Stimulated activated memory B cell treated with anti-CD40 and anti-IgM and Interleukin-4, amounts not matched to agents 10 μg/mL and 1 μg/mL and 100 μg/mL, for 72 hours (primary cell): ENCODE measurements at regions not wholly inside any gene's neighbourhood (a gene's known extent, or its start where the extent isn't known, plus 50 kb on each side); places are given as distances from the start of the nearest gene placed in this dataset.

ENCODE experiments used
- ATAC-seq: fragments of 150-1000 bp; cut with Tn5 transposase; 2 replicates; pipeline ENCODE4 v1.10.0; 2021
- H3K27ac Mint-ChIP-seq: one replicate; pipeline ENCODE4 v1.8.0; 2022; ENCODE audit warnings: mild to moderate bottlenecking, mixed read lengths
- H3K27me3 Mint-ChIP-seq: one replicate; pipeline ENCODE4 v1.8.0; 2022; ENCODE audit warnings: mixed read lengths
- H3K36me3 Mint-ChIP-seq: one replicate; pipeline ENCODE4 v1.8.0; 2022; ENCODE audit warnings: mixed read lengths
- H3K4me1 Mint-ChIP-seq: one replicate; pipeline ENCODE4 v1.8.0; 2022; ENCODE audit warnings: mixed read lengths
- H3K4me3 Mint-ChIP-seq: one replicate; pipeline ENCODE4 v1.8.0; 2022; ENCODE audit warnings: mild to moderate bottlenecking, moderate library complexity, mixed read lengths
- H3K9me3 Mint-ChIP-seq: one replicate; pipeline ENCODE4 v1.8.0; 2022; ENCODE audit warnings: mixed read lengths

- Mint-ChIP-seq H3K4me3 (no peak overlapping the region), H3K27ac (no peak overlapping the region), H3K36me3 (no peaks in the 10 kb centered on the region), H3K4me1 (no peaks in the 10 kb centered on the region), H3K9me3 (peaks cover 14% of the 10 kb centered on the region), H3K27me3 (no peaks in the 10 kb centered on the region)
- ATAC-seq, result no peak
These were observed 2269.2 kb upstream of the PCDH20 start for GRCh38 chr13:63684822-63685221.

DNA sequence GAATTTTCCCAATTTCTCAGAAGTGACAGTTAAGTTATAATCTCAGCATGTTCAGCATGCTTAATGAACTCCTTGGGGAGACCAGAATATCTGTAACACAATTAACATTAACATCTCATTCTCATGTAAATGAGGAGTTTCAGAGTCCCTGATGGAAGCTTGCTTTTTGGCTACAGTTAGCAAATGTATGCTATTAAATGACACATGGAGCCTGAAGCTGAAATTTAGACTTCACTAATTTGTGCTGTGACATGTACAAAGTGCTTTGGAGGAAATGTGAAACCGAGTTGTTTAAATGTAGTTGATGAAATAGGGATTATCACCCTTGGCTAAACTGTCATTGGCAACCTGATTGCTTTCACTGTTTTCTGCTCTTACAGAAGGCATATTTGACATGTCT, 2265.1 kb upstream of the PCDH20 start:
- Mint-ChIP-seq H3K4me3 (no peak overlapping the region), H3K4me1 (no peaks in the 10 kb centered on the region), H3K27me3 (no peaks in the 10 kb centered on the region), H3K27ac (no peak overlapping the region), H3K36me3 (no peaks in the 10 kb centered on the region), H3K9me3 (peaks cover 8% of the 10 kb centered on the region)
- no peak for ATAC-seq

DNA sequence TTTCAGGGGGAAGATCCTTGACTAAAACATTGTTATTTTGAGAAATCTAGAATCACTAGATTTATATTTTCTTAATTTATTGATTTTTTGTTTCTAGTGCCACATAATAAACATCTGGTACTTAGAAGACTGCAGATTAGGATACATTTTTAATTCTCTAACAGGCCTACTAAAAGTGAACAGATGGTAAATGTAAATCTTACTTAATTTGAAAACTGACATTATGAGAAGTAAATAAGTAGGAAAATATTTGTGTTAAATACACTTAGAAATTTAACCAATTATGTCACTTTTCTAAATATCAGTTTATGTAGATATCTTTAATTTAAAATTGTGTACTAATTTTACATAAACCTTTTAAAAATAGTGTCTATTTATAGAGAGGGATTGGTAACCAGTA, 2255.6 kb upstream of the PCDH20 start:
- H3K9me3 Mint-ChIP-seq, result no peaks in the 10 kb centered on the region
- no peak for ATAC-seq
- H3K27me3 Mint-ChIP-seq, result no peaks in the 10 kb centered on the region
- H3K27ac Mint-ChIP-seq, result no peak overlapping the region
- H3K36me3 Mint-ChIP-seq, result no peaks in the 10 kb centered on the region
- H3K4me3 Mint-ChIP-seq, result no peak overlapping the region
- no peaks in the 10 kb centered on the region for H3K4me1 Mint-ChIP-seq

GRCh38 chr13:63651394-63651793, 2235.7 kb upstream of the PCDH20 start:
- Mint-ChIP-seq H3K4me1 (no peaks in the 10 kb centered on the region), H3K36me3 (no peaks in the 10 kb centered on the region), H3K27me3 (no peaks in the 10 kb centered on the region), H3K4me3 (no peak overlapping the region), H3K9me3 (peaks cover 7% of the 10 kb centered on the region), H3K27ac (no peak overlapping the region)
- ATAC-seq, result no peak

DNA sequence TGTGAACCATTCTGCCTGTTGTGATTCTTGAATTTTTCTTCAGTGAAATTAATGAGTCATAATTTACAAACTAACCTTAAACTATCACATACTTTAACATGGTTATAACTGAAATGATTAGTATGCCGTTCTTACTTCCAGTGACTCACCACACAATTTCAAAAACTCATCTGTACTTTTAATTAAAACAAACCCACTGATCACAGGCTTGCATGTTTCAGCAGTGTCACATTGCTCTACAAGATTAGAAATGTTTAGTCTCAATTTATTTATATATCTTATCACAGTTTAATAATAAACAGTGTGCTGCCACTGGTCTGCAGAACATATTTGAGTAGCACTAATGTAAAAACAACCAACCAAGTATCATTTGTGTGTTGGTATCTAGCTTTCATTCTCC, 2227.9 kb upstream of the PCDH20 start:
- Mint-ChIP-seq H3K4me3 (no peak overlapping the region), H3K4me1 (no peaks in the 10 kb centered on the region), H3K27ac (no peak overlapping the region), H3K36me3 (no peaks in the 10 kb centered on the region), H3K9me3 (peaks cover 3% of the 10 kb centered on the region), H3K27me3 (no peaks in the 10 kb centered on the region)
- no peak for ATAC-seq

- no peaks in the 10 kb centered on the region for H3K36me3 Mint-ChIP-seq
- peak overlapping the region; percentile 69 for H3K4me3 Mint-ChIP-seq
- ATAC-seq, result no peak
- no peaks in the 10 kb centered on the region for H3K9me3 Mint-ChIP-seq
- no peak overlapping the region for H3K27ac Mint-ChIP-seq
- H3K27me3 Mint-ChIP-seq, result no peaks in the 10 kb centered on the region
- no peaks in the 10 kb centered on the region for H3K4me1 Mint-ChIP-seq
These were observed 2220.8 kb upstream of the PCDH20 start for GRCh38 chr13:63636316-63636993.

GRCh38 chr13:63632321-63632720, 2216.7 kb upstream of the PCDH20 start:
- no peaks in the 10 kb centered on the region for H3K36me3 Mint-ChIP-seq
- no peaks in the 10 kb centered on the region for H3K4me1 Mint-ChIP-seq
- H3K27me3 Mint-ChIP-seq, result no peaks in the 10 kb centered on the region
- no peak overlapping the region for H3K4me3 Mint-ChIP-seq
- no peak overlapping the region for H3K27ac Mint-ChIP-seq
- H3K9me3 Mint-ChIP-seq, result no peaks in the 10 kb centered on the region
- ATAC-seq, result no peak

GRCh38 chr13:63631006-63631405, 2215.4 kb upstream of the PCDH20 start:
- Mint-ChIP-seq H3K27ac (no peak overlapping the region), H3K4me3 (no peak overlapping the region)

GRCh38 chr13:63629591-63629990, 2213.9 kb upstream of the PCDH20 start:
- no peaks in the 10 kb centered on the region for H3K27me3 Mint-ChIP-seq
- H3K9me3 Mint-ChIP-seq, result no peaks in the 10 kb centered on the region
- H3K27ac Mint-ChIP-seq, result no peak overlapping the region
- H3K36me3 Mint-ChIP-seq, result no peaks in the 10 kb centered on the region
- H3K4me3 Mint-ChIP-seq, result no peak overlapping the region
- H3K4me1 Mint-ChIP-seq, result no peaks in the 10 kb centered on the region
- no peak for ATAC-seq

More at GRCh38 chr13:63631006-63631405, 2215.4 kb upstream of the PCDH20 start:
- H3K36me3 Mint-ChIP-seq, result no peaks in the 10 kb centered on the region
- no peaks in the 10 kb centered on the region for H3K9me3 Mint-ChIP-seq
- no peaks in the 10 kb centered on the region for H3K27me3 Mint-ChIP-seq
- no peak for ATAC-seq
- no peaks in the 10 kb centered on the region for H3K4me1 Mint-ChIP-seq

GRCh38 chr13:63628310-63628709, 2212.7 kb upstream of the PCDH20 start:
- Mint-ChIP-seq H3K27ac (no peak overlapping the region), H3K4me1 (no peaks in the 10 kb centered on the region), H3K9me3 (peaks cover under 1% of the 10 kb centered on the region), H3K36me3 (no peaks in the 10 kb centered on the region), H3K27me3 (no peaks in the 10 kb centered on the region), H3K4me3 (no peak overlapping the region)
- ATAC-seq, result no peak

DNA sequence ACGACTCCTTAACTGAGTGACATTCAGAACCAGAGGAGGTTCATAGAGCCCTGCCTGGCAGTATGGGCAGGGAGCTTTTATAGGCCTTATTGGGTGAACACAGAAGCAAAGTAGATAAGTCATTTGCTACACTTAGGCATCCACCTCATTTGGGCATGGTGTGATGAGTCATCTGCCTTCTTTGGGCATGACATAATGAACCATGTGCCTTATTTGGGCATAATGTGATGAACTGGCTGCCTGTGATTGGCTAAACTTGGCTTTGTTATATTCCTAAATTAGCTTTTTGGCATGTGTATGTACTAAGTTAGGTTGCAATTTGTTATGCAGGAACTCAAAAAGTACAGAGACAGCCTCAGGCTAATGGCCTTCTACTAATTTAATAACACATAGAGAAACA, 2210.2 kb upstream of the PCDH20 start:
- no peak overlapping the region for H3K27ac Mint-ChIP-seq
- no peaks in the 10 kb centered on the region for H3K27me3 Mint-ChIP-seq
- H3K36me3 Mint-ChIP-seq, result no peaks in the 10 kb centered on the region
- no peak for ATAC-seq
- no peaks in the 10 kb centered on the region for H3K4me1 Mint-ChIP-seq
- peaks cover 6% of the 10 kb centered on the region for H3K9me3 Mint-ChIP-seq
- no peak overlapping the region for H3K4me3 Mint-ChIP-seq

DNA sequence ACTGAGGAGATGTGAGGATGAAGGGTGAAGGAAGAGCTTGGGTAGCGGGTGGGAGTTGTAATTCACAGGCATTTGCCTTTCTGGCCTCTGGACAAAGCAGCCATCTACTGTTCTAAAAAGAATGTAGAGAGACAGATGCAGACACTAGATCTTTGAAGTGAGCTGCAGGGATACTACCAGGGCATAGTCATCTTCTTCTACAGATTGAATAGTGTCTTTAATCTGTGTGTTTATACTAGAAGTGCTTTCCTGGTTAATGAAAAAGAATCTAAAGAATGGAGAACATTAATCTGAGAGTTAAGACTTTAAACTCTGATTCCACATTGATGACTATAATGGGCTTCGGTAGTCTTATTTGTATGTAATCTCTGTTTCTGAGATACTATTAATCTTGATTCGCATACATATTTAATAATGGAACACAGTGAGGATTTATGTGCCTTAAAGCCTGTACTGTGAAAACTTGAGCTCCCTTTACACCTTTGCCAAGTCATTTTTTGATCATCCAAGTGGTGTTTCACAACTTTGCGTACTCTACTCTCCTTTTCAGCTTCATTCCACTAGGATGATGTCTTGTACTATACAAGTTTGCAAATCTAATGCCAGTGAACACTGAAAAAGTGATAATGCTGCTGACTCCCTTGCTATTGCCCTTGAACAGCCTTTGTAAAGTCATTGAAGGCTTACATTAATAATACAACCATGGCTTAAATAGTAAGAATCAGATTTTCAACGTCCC, 2199.4 kb upstream of the PCDH20 start:
- no peak overlapping the region for H3K27ac Mint-ChIP-seq
- H3K27me3 Mint-ChIP-seq, result no peaks in the 10 kb centered on the region
- no peaks in the 10 kb centered on the region for H3K4me1 Mint-ChIP-seq
- no peak for ATAC-seq
- peaks cover 11% of the 10 kb centered on the region for H3K9me3 Mint-ChIP-seq
- no peaks in the 10 kb centered on the region for H3K36me3 Mint-ChIP-seq
- H3K4me3 Mint-ChIP-seq, result no peak overlapping the region

- no peaks in the 10 kb centered on the region for H3K36me3 Mint-ChIP-seq
- H3K27me3 Mint-ChIP-seq, result no peaks in the 10 kb centered on the region
- peaks cover 10% of the 10 kb centered on the region for H3K9me3 Mint-ChIP-seq
These were observed 2191.5 kb upstream of the PCDH20 start for GRCh38 chr13:63607153-63607552.

DNA sequence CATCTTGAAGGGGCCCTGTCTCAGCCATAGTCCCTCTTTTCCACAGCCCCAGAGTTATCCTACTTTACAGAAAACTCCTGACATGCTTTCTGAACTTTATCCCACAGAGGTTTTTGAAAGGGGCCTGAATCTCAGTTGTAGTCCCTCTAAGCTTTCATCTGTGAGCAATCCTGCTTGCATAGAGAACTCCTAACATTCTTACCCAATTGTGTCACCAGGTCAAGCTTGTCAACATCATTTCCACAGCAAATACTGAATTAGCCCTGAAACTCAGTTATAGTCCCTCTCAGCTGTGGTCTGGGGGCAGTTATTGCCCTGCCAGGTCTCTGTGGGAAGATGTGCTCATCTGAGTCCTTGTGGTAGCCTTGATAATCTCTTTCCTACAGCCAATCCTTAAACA, 2190.3 kb upstream of the PCDH20 start:
- H3K27me3 Mint-ChIP-seq, result no peaks in the 10 kb centered on the region
- H3K9me3 Mint-ChIP-seq, result peaks cover 6% of the 10 kb centered on the region
- H3K4me1 Mint-ChIP-seq, result no peaks in the 10 kb centered on the region
- no peak overlapping the region for H3K27ac Mint-ChIP-seq
- ATAC-seq, result no peak
- H3K36me3 Mint-ChIP-seq, result no peaks in the 10 kb centered on the region
- no peak overlapping the region for H3K4me3 Mint-ChIP-seq

More at GRCh38 chr13:63607153-63607552, 2191.5 kb upstream of the PCDH20 start:
- no peak overlapping the region for H3K27ac Mint-ChIP-seq
- H3K4me1 Mint-ChIP-seq, result no peaks in the 10 kb centered on the region
- no peak overlapping the region for H3K4me3 Mint-ChIP-seq
- no peak for ATAC-seq

GRCh38 chr13:63605403-63605802, 2189.8 kb upstream of the PCDH20 start:
- Mint-ChIP-seq H3K36me3 (no peaks in the 10 kb centered on the region), H3K27me3 (no peaks in the 10 kb centered on the region), H3K4me1 (no peaks in the 10 kb centered on the region), H3K9me3 (peaks cover 6% of the 10 kb centered on the region), H3K27ac (no peak overlapping the region), H3K4me3 (no peak overlapping the region)
- no peak for ATAC-seq

DNA sequence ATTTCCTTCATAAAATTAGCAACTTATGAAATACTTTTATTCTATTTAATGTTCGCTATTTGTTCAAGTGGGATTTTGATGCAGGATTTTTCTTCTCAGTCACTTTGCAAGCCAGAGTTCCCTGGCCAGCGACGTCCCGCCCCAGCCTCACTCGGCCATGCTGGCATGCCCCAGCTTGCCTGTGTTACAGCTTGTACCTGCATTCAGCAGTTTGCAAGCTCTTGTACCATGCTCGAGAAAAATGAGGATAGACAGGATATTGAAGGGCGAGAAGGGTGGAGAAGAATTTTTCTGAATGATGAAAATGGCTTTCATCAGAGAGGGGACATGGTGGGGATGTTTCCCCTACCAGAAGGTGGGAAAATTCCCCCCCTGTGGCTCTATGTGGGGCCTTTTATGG, 2180.2 kb upstream of the PCDH20 start:
- H3K4me3 Mint-ChIP-seq, result no peak overlapping the region
- no peaks in the 10 kb centered on the region for H3K36me3 Mint-ChIP-seq
- no peak for ATAC-seq
- no peaks in the 10 kb centered on the region for H3K4me1 Mint-ChIP-seq
- peaks cover 5% of the 10 kb centered on the region for H3K9me3 Mint-ChIP-seq
- no peak overlapping the region for H3K27ac Mint-ChIP-seq
- no peaks in the 10 kb centered on the region for H3K27me3 Mint-ChIP-seq
